HEK293 (cell line): ENCODE measurements at regions not wholly inside any gene's neighbourhood (a gene's known extent, or its start where the extent isn't known, plus 50 kb on each side); places are given as distances from the start of the nearest gene placed in this dataset.

Experiments used
- CTCF ChIA-PET: fragments of 350-600 bp; formaldehyde crosslinking; extraction: SDS; loops from one replicate; lab custom pipeline; 2021; ENCODE audit warnings: antibody characterized with exemption; lab: Yijun Ruan, JAX
- POLR2A ChIA-PET: fragments of 300-600 bp; formaldehyde crosslinking; extraction: SDS; loops from one replicate; lab custom pipeline; 2020; ENCODE audit warnings: antibody characterized with exemption, inconsistent platforms; lab: Yijun Ruan, JAX
- H3K27ac ChIP-seq: fragments of 200-500 bp; sonication (Bioruptor generic); 2 replicates; pipeline ENCODE4 v1.5.1; 2014; ENCODE audit warnings: low read depth, low read length, control low read depth, inconsistent platforms; ENCODE audit errors: extremely low read depth
- H3K36me3 ChIP-seq, 2 experiments: fragments of 200-500 bp in 1 of 2; sonication (Bioruptor generic) in 1 of 2; 1 replicate in 1 of 2; 2 replicates in 1 of 2; pipeline ENCODE4 v1.5.1; 2014 to 2017; ENCODE audit warnings: inconsistent platforms in 2 of 2, low read length in 2 of 2; ENCODE audit not compliant: control insufficient read depth in 2 of 2, insufficient read depth in 1 of 2
- H3K4me1 ChIP-seq: fragments of 200-500 bp; sonication (Bioruptor generic); 2 replicates; pipeline ENCODE4 v1.5.1; 2014; ENCODE audit warnings: mild to moderate bottlenecking, low read length, inconsistent platforms; ENCODE audit not compliant: control insufficient read depth, insufficient read depth
- H3K4me3 ChIP-seq: 2 replicates; pipeline ENCODE4 v1.5.1; 2011; ENCODE audit warnings: low read depth, mild to moderate bottlenecking, control low read depth, low read length, moderate library complexity
- H3K9me3 ChIP-seq: fragments of 200-500 bp; sonication (Bioruptor generic); 2 replicates; pipeline ENCODE4 v1.5.1; 2014; ENCODE audit warnings: low read depth, low read length, inconsistent platforms; ENCODE audit not compliant: control insufficient read depth, insufficient read depth
- ATF2 ChIP-seq: fragments of 450-650 bp; formaldehyde crosslinking; IDR thresholded peaks from 2 replicates; pipeline ENCODE4 v1.5.1; 2016; ENCODE audit warnings: missing biosample characterization, missing genetic modification characterization, low read depth
- EGR2 ChIP-seq: fragments of 450-650 bp; formaldehyde crosslinking; IDR thresholded peaks from 2 replicates; pipeline ENCODE4 v1.5.1; 2016; ENCODE audit warnings: low read depth, missing biosample characterization, missing genetic modification characterization
- GLI4 ChIP-seq: fragments of 450-650 bp; formaldehyde crosslinking; IDR thresholded peaks from 2 replicates; pipeline ENCODE4 v1.5.1; 2016; ENCODE audit warnings: missing biosample characterization, missing genetic modification characterization
- HOXA7 ChIP-seq: sonication (generic); formaldehyde crosslinking; IDR thresholded peaks from 2 replicates; pipeline ENCODE4 v1.8.1; 2022; ENCODE audit warnings: missing genetic modification reagents, borderline replicate concordance
- KLF16 ChIP-seq: fragments of 450-650 bp; formaldehyde crosslinking; IDR thresholded peaks from 2 replicates; pipeline ENCODE4 v1.5.1; 2017; ENCODE audit warnings: missing biosample characterization, missing genetic modification characterization
- KLF7 ChIP-seq: fragments of 450-650 bp; formaldehyde crosslinking; IDR thresholded peaks from 2 replicates; pipeline ENCODE4 v1.5.1; 2016; ENCODE audit warnings: missing biosample characterization, missing genetic modification characterization, borderline replicate concordance
- KLF9 ChIP-seq: fragments of 450-650 bp; formaldehyde crosslinking; IDR thresholded peaks from 2 replicates; pipeline ENCODE4 v1.5.1; 2016; ENCODE audit warnings: missing biosample characterization, missing genetic modification characterization, low read depth
- PBX3 ChIP-seq: sonication (generic); formaldehyde crosslinking; IDR thresholded peaks from 2 replicates; pipeline ENCODE4 v1.8.1; 2022; ENCODE audit warnings: mild to moderate bottlenecking, moderate library complexity, missing genetic modification reagents
- PRDM6 ChIP-seq: fragments of 450-650 bp; formaldehyde crosslinking; IDR thresholded peaks from 2 replicates; pipeline ENCODE4 v1.5.1; 2017; ENCODE audit warnings: missing biosample characterization, missing genetic modification characterization
- SETDB1 ChIP-seq: IDR thresholded peaks from one replicate; pipeline ENCODE4 v1.6.1; 2017; ENCODE audit warnings: mild to moderate bottlenecking, low read length, moderate library complexity, mixed read lengths; ENCODE audit not compliant: insufficient read length
- SP3 ChIP-seq: fragments of 450-650 bp; formaldehyde crosslinking; IDR thresholded peaks from 2 replicates; pipeline ENCODE4 v1.5.1; 2016; ENCODE audit warnings: missing biosample characterization, missing genetic modification characterization
- ZNF112 ChIP-seq: fragments of 450-650 bp; formaldehyde crosslinking; IDR thresholded peaks from 2 replicates; pipeline ENCODE4 v1.5.0; 2017; ENCODE audit warnings: missing biosample characterization, missing genetic modification characterization
- ZNF138 ChIP-seq: fragments of 450-650 bp; formaldehyde crosslinking; IDR thresholded peaks from 2 replicates; pipeline ENCODE4 v1.5.1; 2016; ENCODE audit warnings: missing biosample characterization, missing genetic modification characterization, borderline replicate concordance
- ZNF155 ChIP-seq: fragments of 450-650 bp; formaldehyde crosslinking; IDR thresholded peaks from 2 replicates; pipeline ENCODE4 v1.5.1; 2016; ENCODE audit warnings: missing biosample characterization, missing genetic modification characterization
- ZNF19 ChIP-seq: fragments of 450-650 bp; formaldehyde crosslinking; IDR thresholded peaks from 2 replicates; pipeline ENCODE4; 2016; ENCODE audit warnings: missing biosample characterization, missing genetic modification characterization, low read depth
- ZNF223 ChIP-seq: fragments of 450-650 bp; formaldehyde crosslinking; IDR thresholded peaks from 2 replicates; pipeline ENCODE4 v1.5.1; 2016; ENCODE audit warnings: missing biosample characterization, missing genetic modification characterization
- ZNF26 ChIP-seq: fragments of 450-650 bp; formaldehyde crosslinking; IDR thresholded peaks from 2 replicates; pipeline ENCODE4 v1.5.1; 2016; ENCODE audit warnings: missing biosample characterization, missing genetic modification characterization
- ZNF266 ChIP-seq: fragments of 450-650 bp; formaldehyde crosslinking; IDR thresholded peaks from 2 replicates; pipeline ENCODE4 v1.5.1; 2016; ENCODE audit warnings: missing biosample characterization, missing genetic modification characterization, low read depth
- ZNF311 ChIP-seq: fragments of 450-650 bp; formaldehyde crosslinking; IDR thresholded peaks from 2 replicates; pipeline ENCODE4 v1.5.1; 2017; ENCODE audit warnings: missing biosample characterization, missing genetic modification characterization, borderline replicate concordance
- ZNF341 ChIP-seq: fragments of 450-650 bp; formaldehyde crosslinking; IDR thresholded peaks from 2 replicates; pipeline ENCODE4; 2016; ENCODE audit warnings: low read depth, missing biosample characterization, missing genetic modification characterization
- ZNF423 ChIP-seq: fragments of 450-650 bp; formaldehyde crosslinking; IDR thresholded peaks from 2 replicates; pipeline ENCODE4 v1.5.1; 2016; ENCODE audit warnings: missing biosample characterization, missing genetic modification characterization
- ZNF558 ChIP-seq: fragments of 450-650 bp; formaldehyde crosslinking; IDR thresholded peaks from 2 replicates; pipeline ENCODE4 v1.5.1; 2016; ENCODE audit warnings: missing biosample characterization, missing genetic modification characterization
- ZNF660 ChIP-seq: fragments of 450-650 bp; IDR thresholded peaks from 2 replicates; pipeline ENCODE4 v1.5.1; 2018; ENCODE audit warnings: missing biosample characterization, mild to moderate bottlenecking, missing genetic modification characterization
- ZNF76 ChIP-seq: fragments of 450-650 bp; formaldehyde crosslinking; IDR thresholded peaks from 2 replicates; pipeline ENCODE4; 2016; ENCODE audit warnings: low read depth, missing biosample characterization, missing genetic modification characterization, borderline replicate concordance
- ZNF768 ChIP-seq: fragments of 450-650 bp; formaldehyde crosslinking; IDR thresholded peaks from 2 replicates; pipeline ENCODE4 v1.5.1; 2018; ENCODE audit warnings: missing biosample characterization, mild to moderate bottlenecking, missing genetic modification characterization
- ZSCAN23 ChIP-seq: fragments of 450-650 bp; formaldehyde crosslinking; IDR thresholded peaks from 2 replicates; pipeline ENCODE4 v1.5.1; 2016; ENCODE audit warnings: missing biosample characterization, missing genetic modification characterization
- TF ChIP-seq, protein P1 (sequence below): fragments of 450-650 bp; formaldehyde crosslinking; IDR thresholded peaks from 2 replicates; pipeline ENCODE4 v1.5.1; 2016; ENCODE audit warnings: missing biosample characterization, missing genetic modification characterization

GRCh38 chr2:161046876-161047275, 113.4 kb upstream of the TANK start (continued):
- TF ChIP-seq ZNF76 (tag by site-specific recombination) (no peak), PBX3 (CRISPR knock-in tag) (no peak), ZNF266 (no peak), ZNF660 (no peak), PRDM6 (no peak), ZNF138 (tag by site-specific recombination) (no peak), ZNF19 (tag by site-specific recombination) (no peak)

DNA sequence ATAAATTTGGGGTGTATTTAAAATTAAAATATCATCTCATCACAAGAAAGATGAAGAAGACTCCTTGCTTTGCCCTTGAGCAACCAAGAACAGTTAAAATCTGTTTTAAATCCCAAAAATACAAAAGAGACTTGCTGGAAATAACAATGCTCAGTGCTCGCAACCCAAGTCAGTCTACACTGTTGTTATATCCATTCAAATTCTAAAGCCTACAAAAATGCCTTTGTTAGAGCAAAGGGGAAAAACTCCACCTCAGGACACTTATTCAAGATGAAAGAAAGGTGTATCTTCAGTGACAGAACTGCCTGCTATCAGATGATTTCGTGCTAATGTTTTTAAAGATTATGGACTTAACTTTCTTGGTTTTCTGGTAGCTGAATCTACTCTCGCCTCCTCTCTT, 111.9 kb upstream of the TANK start:
- H3K4me1 ChIP-seq = no peaks in the 10 kb centered on the region
- ChIA-PET POLR2A (no interaction called here), CTCF (interaction anchor here (0.6 to 1.1 kb wide), 2 partner anchors 15 to 42 kb away, joined by 3 read pairs; no protein-coding TSS in a partner anchor)
- no peak overlapping the region for H3K4me3 ChIP-seq
- no peak overlapping the region for H3K27ac ChIP-seq
- no peak for TF ChIP-seq KLF9 (tag by site-specific recombination)
- no peak for TF ChIP-seq ZNF768 (tag by site-specific recombination)
- TF ChIP-seq ATF2 (tag by site-specific recombination) = no peak
- no peak for TF ChIP-seq HOXA7
- TF ChIP-seq SETDB1 = no peak
- TF ChIP-seq EGR2 (tag by site-specific recombination) = no peak
- TF ChIP-seq KLF16 (tag by site-specific recombination) = no peak
- TF ChIP-seq ZNF112 (tag by site-specific recombination) = no peak
- no peak for TF ChIP-seq KLF7 (tag by site-specific recombination)
- no peak for TF ChIP-seq GLI4
- no peak for TF ChIP-seq ZNF26 (tag by site-specific recombination)
- TF ChIP-seq ZNF155 (tag by site-specific recombination) = no peak
- no peak for TF ChIP-seq ZNF311 (tag by site-specific recombination)
- no peak for TF ChIP-seq ZNF223
- TF ChIP-seq, protein P1, sequence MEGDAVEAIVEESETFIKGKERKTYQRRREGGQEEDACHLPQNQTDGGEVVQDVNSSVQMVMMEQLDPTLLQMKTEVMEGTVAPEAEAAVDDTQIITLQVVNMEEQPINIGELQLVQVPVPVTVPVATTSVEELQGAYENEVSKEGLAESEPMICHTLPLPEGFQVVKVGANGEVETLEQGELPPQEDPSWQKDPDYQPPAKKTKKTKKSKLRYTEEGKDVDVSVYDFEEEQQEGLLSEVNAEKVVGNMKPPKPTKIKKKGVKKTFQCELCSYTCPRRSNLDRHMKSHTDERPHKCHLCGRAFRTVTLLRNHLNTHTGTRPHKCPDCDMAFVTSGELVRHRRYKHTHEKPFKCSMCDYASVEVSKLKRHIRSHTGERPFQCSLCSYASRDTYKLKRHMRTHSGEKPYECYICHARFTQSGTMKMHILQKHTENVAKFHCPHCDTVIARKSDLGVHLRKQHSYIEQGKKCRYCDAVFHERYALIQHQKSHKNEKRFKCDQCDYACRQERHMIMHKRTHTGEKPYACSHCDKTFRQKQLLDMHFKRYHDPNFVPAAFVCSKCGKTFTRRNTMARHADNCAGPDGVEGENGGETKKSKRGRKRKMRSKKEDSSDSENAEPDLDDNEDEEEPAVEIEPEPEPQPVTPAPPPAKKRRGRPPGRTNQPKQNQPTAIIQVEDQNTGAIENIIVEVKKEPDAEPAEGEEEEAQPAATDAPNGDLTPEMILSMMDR (tag by site-specific recombination) = no peak
- no peak for TF ChIP-seq ZNF558 (tag by site-specific recombination)
- TF ChIP-seq ZSCAN23 (tag by site-specific recombination) = no peak
- TF ChIP-seq ZNF341 (tag by site-specific recombination) = no peak
- no peak for TF ChIP-seq ZNF423 (tag by site-specific recombination)
- TF ChIP-seq SP3 (tag by site-specific recombination) = no peak
- no peaks in the 10 kb centered on the region for H3K36me3 ChIP-seq
- H3K9me3 ChIP-seq = no peaks in the 10 kb centered on the region
